ENCODE measurements at regions not wholly inside any gene's neighbourhood (a gene's known extent, or its start where the extent isn't known, plus 50 kb on each side); places are given as distances from the start of the nearest gene placed in this dataset.

- CTCF ChIA-PET, result no interaction called here
- no peak for TF ChIP-seq MYNN (tag by site-specific recombination; IDR thresholded peaks at IDR 0.05; ENCODE audit: borderline replicate concordance)
- TF ChIP-seq TRIM28 (IDR thresholded peaks at IDR 0.05; ENCODE audit: borderline replicate concordance, low read length), result no peak
- TF ChIP-seq ZNF843 (tag by site-specific recombination; IDR thresholded peaks at IDR 0.05), result no peak
- TF ChIP-seq ZNF354C (tag by site-specific recombination; IDR thresholded peaks at IDR 0.05; ENCODE audit: borderline replicate concordance, low read depth), result no peak
- TF ChIP-seq KLF17 (tag by site-specific recombination; IDR thresholded peaks at IDR 0.05), result no peak
- TF ChIP-seq ZNF707 (tag by site-specific recombination; IDR thresholded peaks at IDR 0.05), result no peak
- no peak for TF ChIP-seq ZNF521 (tag by site-specific recombination; IDR thresholded peaks at IDR 0.05)
- no peak for TF ChIP-seq ZNF513 (tag by site-specific recombination; IDR thresholded peaks at IDR 0.05)
- no peaks in the 10 kb centered on the region for H3K36me3 ChIP-seq (ENCODE audit: control insufficient read depth in 2 of 2, insufficient read depth in 1 of 2, low read length in 2 of 2)
- H3K9me3 ChIP-seq (ENCODE audit: control insufficient read depth, insufficient read depth, low read depth, low read length), result no peaks in the 10 kb centered on the region
- peaks cover 2% of the 10 kb centered on the region; the same call in 1 of the 2 replicates for H3K4me1 ChIP-seq (ENCODE audit: control insufficient read depth, insufficient read depth, low read length)
- no peak overlapping the region for H3K27ac ChIP-seq (ENCODE audit: extremely low read depth, low read depth, low read length)
- POLR2A ChIA-PET, result no interaction called here
- H3K4me3 ChIP-seq (ENCODE audit: low read depth, low read length), result no peak overlapping the region
Observed at GRCh38 chr7:94062372-94062771, 58.2 kb upstream of the BET1 start.

- Histone ChIP-seq H3K27ac (ENCODE audit: extremely low read depth, low read depth, low read length) (no peak overlapping the region), H3K36me3 (ENCODE audit: control insufficient read depth in 2 of 2, insufficient read depth in 1 of 2, low read length in 2 of 2) (no peaks in the 10 kb centered on the region), H3K9me3 (ENCODE audit: control insufficient read depth, insufficient read depth, low read depth, low read length) (no peaks in the 10 kb centered on the region), H3K4me1 (ENCODE audit: control insufficient read depth, insufficient read depth, low read length) (peaks cover 2% of the 10 kb centered on the region; the same call in 1 of the 2 replicates), H3K4me3 (ENCODE audit: low read depth, low read length) (no peak overlapping the region)
- no peak for TF ChIP-seq ZNF155 (tag by site-specific recombination; IDR thresholded peaks at IDR 0.05)
- no peak for TF ChIP-seq KLF10 (tag by site-specific recombination; IDR thresholded peaks at IDR 0.05)
- TF ChIP-seq WT1 (tag by site-specific recombination; IDR thresholded peaks at IDR 0.05), result no peak
- TF ChIP-seq ZNF692 (tag by site-specific recombination; IDR thresholded peaks at IDR 0.05), result no peak
- TF ChIP-seq ZNF23 (tag by site-specific recombination; IDR thresholded peaks at IDR 0.05; ENCODE audit: borderline replicate concordance), result no peak
- TF ChIP-seq ZNF677 (tag by site-specific recombination; IDR thresholded peaks at IDR 0.05), result no peak
- CTCF ChIA-PET, result interaction anchor here (0.9 kb wide), 1 partner anchor 514 kb away, joined by 3 read pairs; no protein-coding TSS in a partner anchor
- POLR2A ChIA-PET, result no interaction called here
Observed at GRCh38 chr7:94064541-94065191, 60.5 kb upstream of the BET1 start.

- TF ChIP-seq ZSCAN18 (tag by site-specific recombination; IDR thresholded peaks at IDR 0.05) (no peak), ZNF132 (tag by site-specific recombination; IDR thresholded peaks at IDR 0.05; ENCODE audit: borderline replicate concordance) (no peak), PBX3 (CRISPR knock-in tag; IDR thresholded peaks at IDR 0.05) (no peak), INSM2 (tag by site-specific recombination; IDR thresholded peaks at IDR 0.05) (no peak), ZBTB48 (tag by site-specific recombination; IDR thresholded peaks at IDR 0.05) (no peak)
- Histone ChIP-seq H3K4me3 (ENCODE audit: low read depth, low read length) (no peak overlapping the region), H3K27ac (ENCODE audit: extremely low read depth, low read depth, low read length) (no peak overlapping the region), H3K36me3 (ENCODE audit: control insufficient read depth in 2 of 2, insufficient read depth in 1 of 2, low read length in 2 of 2) (no peaks in the 10 kb centered on the region), H3K4me1 (ENCODE audit: control insufficient read depth, insufficient read depth, low read length) (peaks cover 2% of the 10 kb centered on the region; the same call in 1 of the 2 replicates), H3K9me3 (ENCODE audit: control insufficient read depth, insufficient read depth, low read depth, low read length) (no peaks in the 10 kb centered on the region)
- POLR2A ChIA-PET, result no interaction called here
- CTCF ChIA-PET, result interaction anchor here (1.4 to 2.0 kb wide), 2 partner anchors 11 to 21 kb away, joined by 4 to 7 read pairs; no protein-coding TSS in a partner anchor
Observed at GRCh38 chr7:94067047-94067446, 62.9 kb upstream of the BET1 start.
